Endothelial cell of umbilical vein (primary cell): ENCODE measurements at regions not wholly inside any gene's neighbourhood (a gene's known extent, or its start where the extent isn't known, plus 50 kb on each side); places are given as distances from the start of the nearest gene placed in this dataset.

Experiments
- BruUV-seq: library from RNA; stranded (reverse); fragments of 400-500 nt; replicated peaks from 2 replicates; lab custom pipeline; 2021; lab: Mats Ljungman, UMichigan
- CTCF ChIA-PET: fragments of 300-600, 350-600 bp; sonication (Branson Sonifier 250); formaldehyde crosslinking; loops from one replicate; lab custom pipeline; 2021; ENCODE audit warnings: antibody characterized with exemption, inconsistent platforms; lab: Charles Lee
- POLR2A ChIA-PET: fragments of 300-600, 350-600 bp; sonication (Branson Sonifier 250); formaldehyde crosslinking; loops from one replicate; lab custom pipeline; 2021; ENCODE audit warnings: antibody characterized with exemption, inconsistent platforms; lab: Charles Lee
- DNase-seq: peaks from one replicate; pipeline ENCODE4 v3.0.0-alpha.2; 2011; ENCODE audit warnings: low read depth, low spot score
- FAIRE-seq: peaks from 2 replicates; lab custom pipeline; 2011; peaks lifted over from hg19 to GRCh38; lab: Jason Lieb, UNC
- H2AFZ ChIP-seq: 2 replicates; pipeline ENCODE4 v1.6.0; 2012; ENCODE audit warnings: low read depth, low read length, control low read depth, inconsistent platforms
- H3K27ac ChIP-seq: 2 replicates; pipeline ENCODE4 v1.5.1; 2011; ENCODE audit warnings: low read depth, mild to moderate bottlenecking, control low read depth, low read length, moderate library complexity; ENCODE audit not compliant: insufficient read depth
- H3K27me3 ChIP-seq, 2 experiments: 2 replicates each; pipeline versions ENCODE4 v1.6.0 to v1.6.1; 2011; ENCODE audit warnings: low read length in 2 of 2, mixed read lengths in 1 of 2; ENCODE audit not compliant: control insufficient read depth in 2 of 2, insufficient read depth in 2 of 2
- H3K36me3 ChIP-seq, 2 experiments: 2 replicates in 1 of 2; 3 replicates in 1 of 2; pipeline ENCODE4 v1.5.1; 2011; ENCODE audit warnings: low read length in 2 of 2, mild to moderate bottlenecking in 1 of 2, moderate library complexity in 1 of 2; ENCODE audit not compliant: control insufficient read depth in 2 of 2, insufficient read depth in 2 of 2; ENCODE audit errors: extremely low read depth in 1 of 2
- H3K4me1 ChIP-seq: 3 replicates; pipeline ENCODE4 v1.5.1; 2011; ENCODE audit warnings: mild to moderate bottlenecking, low read length; ENCODE audit not compliant: control insufficient read depth, insufficient read depth; ENCODE audit errors: extremely low read depth
- H3K4me2 ChIP-seq: 2 replicates; pipeline ENCODE4 v1.6.1; 2011; ENCODE audit warnings: low read length, control low read depth, mixed read lengths; ENCODE audit not compliant: insufficient read depth
- H3K4me3 ChIP-seq, 3 experiments: fragments of 200-600 bp in 1 of 3; sonication (generic), shearing (Covaris generic) in 1 of 3; replicated peaks in 1 of 3; 2 replicates each; pipeline ENCODE4 v1.5.1; 2011 to 2016; ENCODE audit warnings: control low read depth in 3 of 3, low read length in 3 of 3, mild to moderate bottlenecking in 2 of 3, inconsistent platforms in 1 of 3, low read depth in 1 of 3, moderate library complexity in 1 of 3; ENCODE audit not compliant: insufficient read depth in 1 of 3
- H3K79me2 ChIP-seq: 2 replicates; pipeline ENCODE4 v1.6.0; 2012; ENCODE audit warnings: low read length, inconsistent platforms; ENCODE audit not compliant: control insufficient read depth, insufficient read depth
- H3K9ac ChIP-seq: replicated peaks from 2 replicates; pipeline ENCODE3; 2011; ENCODE audit warnings: low read length, control low read depth; ENCODE audit not compliant: insufficient read depth; ENCODE audit errors: extremely low read depth
- H3K9me1 ChIP-seq: replicated peaks from 3 replicates; pipeline ENCODE4 v1.6.0; 2011; ENCODE audit warnings: mild to moderate bottlenecking, low read length; ENCODE audit not compliant: control insufficient read depth, insufficient read depth; ENCODE audit errors: extremely low read depth
- H3K9me3 ChIP-seq: replicated peaks from 2 replicates; pipeline ENCODE4 v1.5.1; 2012; ENCODE audit warnings: low read length, inconsistent platforms; ENCODE audit not compliant: control insufficient read depth, insufficient read depth
- H4K20me1 ChIP-seq: replicated peaks from 2 replicates; pipeline ENCODE3; 2011; ENCODE audit warnings: mild to moderate bottlenecking, low read length; ENCODE audit not compliant: control insufficient read depth, insufficient read depth; ENCODE audit errors: extremely low read depth
- CTCF ChIP-seq, 2 donors: IDR thresholded peaks; 1 replicate in 1 of 2; 2 replicates in 1 of 2; pipeline ENCODE4 v1.5.1; 2011; ENCODE audit warnings: low read length in 2 of 2, mild to moderate bottlenecking in 2 of 2, moderate library complexity in 2 of 2, control low read depth in 1 of 2, inconsistent platforms in 1 of 2, low read depth in 1 of 2; ENCODE audit not compliant: insufficient read depth in 1 of 2; ENCODE audit errors: extremely low read depth in 1 of 2
- EZH2 ChIP-seq: IDR thresholded peaks from 2 replicates; pipeline ENCODE4 v1.6.1; 2012; ENCODE audit warnings: borderline replicate concordance, low read depth, mild to moderate bottlenecking, moderate library complexity, low read length, inconsistent platforms; ENCODE audit not compliant: severe bottlenecking
- FOS ChIP-seq: IDR thresholded peaks from 2 replicates; pipeline ENCODE4 v1.6.1; 2011; ENCODE audit warnings: mild to moderate bottlenecking, low read length, moderate library complexity, borderline replicate concordance; ENCODE audit not compliant: insufficient read depth
- GATA2 ChIP-seq: IDR thresholded peaks from 2 replicates; pipeline ENCODE4 v1.7.0; 2011; ENCODE audit warnings: low read depth, mild to moderate bottlenecking, moderate library complexity, mixed read lengths, low read length; ENCODE audit not compliant: insufficient read length, insufficient read depth
- JUN ChIP-seq: IDR thresholded peaks from 2 replicates; pipeline ENCODE4 v1.6.1; 2011; ENCODE audit warnings: borderline replicate concordance, low read depth; ENCODE audit not compliant: insufficient read length, insufficient read depth
- MAX ChIP-seq: IDR thresholded peaks from 2 replicates; pipeline ENCODE4 v1.6.1; 2011; ENCODE audit not compliant: insufficient read depth, insufficient read length
- MYC ChIP-seq: IDR thresholded peaks from one replicate; pipeline ENCODE4 v1.6.1; 2011; ENCODE audit warnings: mild to moderate bottlenecking, low read depth, low read length
- POLR2AphosphoS5 ChIP-seq: IDR thresholded peaks from 2 replicates; pipeline ENCODE4 v1.6.1; 2012; ENCODE audit warnings: low read depth, mild to moderate bottlenecking, control low read depth, low read length, moderate library complexity; ENCODE audit not compliant: insufficient read depth
- dilution Hi-C: fragments of 300-500 bp; cut with MboI; formaldehyde crosslinking; loops from one replicate; pipeline ENCODE4 v1.15.0; 2019; ENCODE audit warnings: low sequenced_read_pairs; ENCODE audit not compliant: extremely low pct_ligation_motif_present
- intact Hi-C: fragments of 100-400 bp; cut with micrococcal nuclease; formaldehyde crosslinking; loops from one replicate; pipeline ENCODE4 v1.10.0; 2022

GRCh38 chr9:84604223-84604622, 65.3 kb upstream of the NTRK2 start:
- TF ChIP-seq EZH2 (no peak), POLR2AphosphoS5 (no peak), MAX (no peak), FOS (no peak), JUN (no peak), MYC (no peak), GATA2 (no peak), CTCF (IDR thresholded peaks at IDR 0.05; ENCODE audit: extremely low read depth in 1 of 2, insufficient read depth in 1 of 2, low read depth in 1 of 2, low read length in 2 of 2) (no peak)
- CTCF ChIA-PET, result no interaction called here
- DNase-seq (no peak), FAIRE-seq (no peak)
- Histone ChIP-seq H3K4me2 (no peak overlapping the region), H3K4me1 (no peaks in the 10 kb centered on the region), H3K9ac (no peak overlapping the region), H3K79me2 (no peaks in the 10 kb centered on the region), H3K4me3 (no peak overlapping the region), H4K20me1 (no peaks in the 10 kb centered on the region), H3K27me3 (no peaks in the 10 kb centered on the region), H3K9me1 (no peaks in the 10 kb centered on the region), H3K36me3 (no peaks in the 10 kb centered on the region), H2AFZ (no peak overlapping the region), H3K27ac (no peak overlapping the region), H3K9me3 (peaks cover 3% of the 10 kb centered on the region)
- dilution Hi-C loops, result no loop called here
- BruUV-seq, result no TSS peak
- intact Hi-C loops, result no loop called here
- POLR2A ChIA-PET, result no interaction called here
